ENCODE measurements at regions not wholly inside any gene's neighbourhood (a gene's known extent, or its start where the extent isn't known, plus 50 kb on each side); places are given as distances from the start of the nearest gene placed in this dataset.

- TF ChIP-seq CTCF (IDR thresholded peaks at IDR 0.05) (no peak), POLR2A (IDR thresholded peaks at IDR 0.05) (no peak)
- no peak overlapping the region for H3K4me3 ChIP-seq (ENCODE audit: low read depth, poor library complexity, severe bottlenecking)
- DNase-seq (ENCODE audit: low spot score in 2 of 2): no peak
- intact Hi-C loops (cut with DNase I; ENCODE audit: low total_unique reads): no loop called here
- WGBS, 2 donors: 59 to 80% methylated on average over 2 of the region's 2 CpGs
These were observed 660.2 kb upstream of the CDH2 start for GRCh38 chr18:28837100-28837499.

- TF ChIP-seq POLR2A (IDR thresholded peaks at IDR 0.05): no peak
- TF ChIP-seq CTCF (IDR thresholded peaks at IDR 0.05): no peak
- WGBS, 2 donors: 63 to 76% methylated on average over 4 of the region's 4 CpGs
These were observed 658.0 kb upstream of the CDH2 start for GRCh38 chr18:28834889-28835288.

GRCh38 chr18:28831908-28832307, 655.0 kb upstream of the CDH2 start:
- TF ChIP-seq POLR2A (IDR thresholded peaks at IDR 0.05) (no peak), CTCF (IDR thresholded peaks at IDR 0.05) (no peak)
- no peak for DNase-seq (ENCODE audit: low spot score in 2 of 2)
- no peak overlapping the region for H3K4me3 ChIP-seq (ENCODE audit: low read depth, poor library complexity, severe bottlenecking)
- intact Hi-C loops (cut with DNase I; ENCODE audit: low total_unique reads): no loop called here

More at GRCh38 chr18:28834889-28835288, 658.0 kb upstream of the CDH2 start:
- DNase-seq (ENCODE audit: low spot score in 2 of 2): no peak
- H3K4me3 ChIP-seq (ENCODE audit: low read depth, poor library complexity, severe bottlenecking): no peak overlapping the region
- intact Hi-C loops (cut with DNase I; ENCODE audit: low total_unique reads): no loop called here

GRCh38 chr18:28831476-28831875, 654.5 kb upstream of the CDH2 start:
- DNase-seq (ENCODE audit: low spot score in 2 of 2): no peak
- intact Hi-C loops (cut with DNase I; ENCODE audit: low total_unique reads): no loop called here
- H3K4me3 ChIP-seq (ENCODE audit: low read depth, poor library complexity, severe bottlenecking): no peak overlapping the region
- no peak for TF ChIP-seq POLR2A (IDR thresholded peaks at IDR 0.05)
- TF ChIP-seq CTCF (IDR thresholded peaks at IDR 0.05): no peak

- intact Hi-C loops (cut with DNase I; ENCODE audit: low total_unique reads): no loop called here
- TF ChIP-seq CTCF (IDR thresholded peaks at IDR 0.05) (no peak), POLR2A (IDR thresholded peaks at IDR 0.05) (no peak)
- H3K4me3 ChIP-seq (ENCODE audit: low read depth, poor library complexity, severe bottlenecking): no peak overlapping the region
- 79 to 80% methylated on average over 3 of the region's 3 CpGs for WGBS, 2 donors
- DNase-seq (ENCODE audit: low spot score in 2 of 2): no peak
These were observed 649.2 kb upstream of the CDH2 start for GRCh38 chr18:28826107-28826506.

GRCh38 chr18:28824183-28824574, 647.2 kb upstream of the CDH2 start:
- intact Hi-C loops (cut with DNase I; ENCODE audit: low total_unique reads): no loop called here
- TF ChIP-seq POLR2A (IDR thresholded peaks at IDR 0.05) (no peak), CTCF (IDR thresholded peaks at IDR 0.05) (no peak)
- no peak for DNase-seq (ENCODE audit: low spot score in 2 of 2)
- H3K4me3 ChIP-seq (ENCODE audit: low read depth, poor library complexity, severe bottlenecking): no peak overlapping the region
- WGBS, 2 donors: 81 to 84% methylated on average over 2 of the region's 2 CpGs

All from lower leg skin (tissue), 4 donors.